ENCODE measurements at regions not wholly inside any gene's neighbourhood (a gene's known extent, or its start where the extent isn't known, plus 50 kb on each side); places are given as distances from the start of the nearest gene placed in this dataset.
"Not testable (repeated sequence)": the region's sequence is repeated elsewhere in the genome, so short reads cannot be mapped to it uniquely, and the experiment has no call there.

GRCh38 chr20:52426856-52427255 lies 235.3 kb upstream of the ZFP64 start:
- no peak for DNase-seq (ENCODE audit: low read depth)
- H3K4me3 ChIP-seq (ENCODE audit: control insufficient read depth, low read depth, low read length) = no peak overlapping the region
- no peak for TF ChIP-seq CTCF (conservative IDR thresholded peaks at IDR 0.05; ENCODE audit: control insufficient read depth, insufficient read depth, low read depth, low read length)

GRCh38 chr20:52425701-52426100 lies 234.1 kb upstream of the ZFP64 start:
- no peak for DNase-seq (ENCODE audit: low read depth)
- no peak for TF ChIP-seq CTCF (conservative IDR thresholded peaks at IDR 0.05; ENCODE audit: control insufficient read depth, insufficient read depth, low read depth, low read length)
- H3K4me3 ChIP-seq (ENCODE audit: control insufficient read depth, low read depth, low read length) = no peak overlapping the region

- H3K4me3 ChIP-seq (ENCODE audit: control insufficient read depth, low read depth, low read length) = no peak overlapping the region
- DNase-seq (ENCODE audit: low read depth) = peak; percentile 38
- no peak for TF ChIP-seq CTCF (conservative IDR thresholded peaks at IDR 0.05; ENCODE audit: control insufficient read depth, insufficient read depth, low read depth, low read length)
Observed at GRCh38 chr20:52425253-52425652, 233.7 kb upstream of the ZFP64 start.

- H3K4me3 ChIP-seq (ENCODE audit: control insufficient read depth, low read depth, low read length); DNase-seq (ENCODE audit: low read depth): not testable (repeated sequence)
Observed at GRCh38 chr20:52424357-52424942, 232.9 kb upstream of the ZFP64 start.

GRCh38 chr20:52423536-52424140 lies 232.1 kb upstream of the ZFP64 start:
- not testable (repeated sequence) for H3K4me3 ChIP-seq (ENCODE audit: control insufficient read depth, low read depth, low read length); DNase-seq (ENCODE audit: low read depth)

GRCh38 chr20:52422574-52423336 lies 231.2 kb upstream of the ZFP64 start:
- H3K4me3 ChIP-seq (ENCODE audit: control insufficient read depth, low read depth, low read length) = no peak overlapping the region
- TF ChIP-seq CTCF (conservative IDR thresholded peaks at IDR 0.05; ENCODE audit: control insufficient read depth, insufficient read depth, low read depth, low read length) = no peak
- DNase-seq (ENCODE audit: low read depth) = peak; percentile 25

- no peak for TF ChIP-seq CTCF (conservative IDR thresholded peaks at IDR 0.05; ENCODE audit: control insufficient read depth, insufficient read depth, low read depth, low read length)
- DNase-seq (ENCODE audit: low read depth) = no peak
- no peak overlapping the region for H3K4me3 ChIP-seq (ENCODE audit: control insufficient read depth, low read depth, low read length)
Observed at GRCh38 chr20:52420805-52421204, 229.2 kb upstream of the ZFP64 start.
